IMR-90 (cell line): ENCODE measurements at regions not wholly inside any gene's neighbourhood (a gene's known extent, or its start where the extent isn't known, plus 50 kb on each side); places are given as distances from the start of the nearest gene placed in this dataset.

Experiments
- ATAC-seq: fragments of 200-7000 bp; cut with Tn5 transposase; 2 replicates; pipeline ENCODE4 v1.9.1; 2020; ENCODE audit warnings: low read depth, mild to moderate bottlenecking, moderate library complexity
- BruUV-seq: library from RNA; stranded (reverse); fragments of 400-500 nt; replicated peaks from 2 replicates; lab custom pipeline; 2021; lab: Mats Ljungman, UMichigan
- CTCF ChIA-PET: fragments of 300-600 bp; formaldehyde crosslinking; extraction: SDS; loops from one replicate; lab custom pipeline; 2021; ENCODE audit warnings: antibody characterized with exemption; lab: Yijun Ruan, JAX
- POLR2A ChIA-PET: fragments of 300-600 bp; sonication (Branson Sonifier 250); formaldehyde crosslinking; loops from one replicate; lab custom pipeline; 2022; ENCODE audit warnings: antibody characterized with exemption; ENCODE audit not compliant: unreplicated experiment; lab: Charles Lee
- DNase-seq: peaks from one replicate; pipeline ENCODE4 v3.0.0; 2013
- H2AFZ ChIP-seq: replicated peaks from 2 replicates; pipeline ENCODE3; 2013; ENCODE audit warnings: low read length, mild to moderate bottlenecking; ENCODE audit not compliant: poor library complexity
- H2AK5ac ChIP-seq: 2 replicates; pipeline ENCODE4 v1.6.1; 2013; ENCODE audit warnings: low read depth, low read length, inconsistent platforms
- H2AK9ac ChIP-seq: replicated peaks from 2 replicates; pipeline ENCODE3; 2013; ENCODE audit warnings: mild to moderate bottlenecking, low read depth, low read length, moderate library complexity; ENCODE audit not compliant: poor library complexity
- H2BK120ac ChIP-seq: 2 replicates; pipeline ENCODE4 v1.6.1; 2013; ENCODE audit warnings: low read depth, low read length, inconsistent platforms
- H2BK15ac ChIP-seq: 3 replicates; pipeline ENCODE4 v1.6.1; 2013; ENCODE audit warnings: low read depth, low read length, inconsistent platforms
- H2BK20ac ChIP-seq: 2 replicates; pipeline ENCODE4 v1.6.1; 2013; ENCODE audit warnings: low read depth, mild to moderate bottlenecking, inconsistent platforms, low read length, moderate library complexity
- H2BK5ac ChIP-seq: 2 replicates; pipeline ENCODE4 v1.6.1; 2013; ENCODE audit warnings: mild to moderate bottlenecking, low read depth, low read length, inconsistent platforms; ENCODE audit not compliant: poor library complexity, severe bottlenecking
- H3K14ac ChIP-seq: replicated peaks from 2 replicates; pipeline ENCODE4 v1.6.1; 2013; ENCODE audit warnings: low read depth, low read length, inconsistent platforms
- H3K18ac ChIP-seq: 2 replicates; pipeline ENCODE4 v1.6.1; 2013; ENCODE audit warnings: low read depth, low read length, control low read depth
- H3K23ac ChIP-seq: 2 replicates; pipeline ENCODE4 v1.6.1; 2013; ENCODE audit warnings: low read depth, low read length, inconsistent platforms
- H3K27ac ChIP-seq: 2 replicates; pipeline ENCODE4 v1.5.1; 2013; ENCODE audit warnings: mild to moderate bottlenecking, control low read depth, low read length; ENCODE audit not compliant: insufficient read depth
- H3K27me3 ChIP-seq: 2 replicates; pipeline ENCODE4 v1.6.1; 2013; ENCODE audit warnings: low read length; ENCODE audit not compliant: control insufficient read depth, insufficient read depth
- H3K36me3 ChIP-seq: 2 replicates; pipeline ENCODE4 v1.6.1; 2013; ENCODE audit warnings: low read length, mixed read lengths; ENCODE audit not compliant: control insufficient read depth, insufficient read depth
- H3K4ac ChIP-seq: 2 replicates; pipeline ENCODE4 v1.6.1; 2013; ENCODE audit warnings: low read depth, low read length, inconsistent platforms
- H3K4me1 ChIP-seq: 2 replicates; pipeline ENCODE4 v1.6.1; 2013; ENCODE audit warnings: low read length, mixed read lengths; ENCODE audit not compliant: control insufficient read depth, insufficient read depth
- H3K4me2 ChIP-seq: 2 replicates; pipeline ENCODE4 v1.6.1; 2013; ENCODE audit warnings: low read depth, mild to moderate bottlenecking, control low read depth, low read length, moderate library complexity
- H3K4me3 ChIP-seq: 2 replicates; pipeline ENCODE4 v1.5.1; 2013; ENCODE audit warnings: low read depth, mild to moderate bottlenecking, control low read depth, low read length, moderate library complexity; ENCODE audit not compliant: insufficient read depth
- H3K56ac ChIP-seq: 2 replicates; pipeline ENCODE4 v1.6.1; 2013; ENCODE audit warnings: low read length, inconsistent platforms; ENCODE audit not compliant: insufficient read depth; ENCODE audit errors: extremely low read depth
- H3K79me1 ChIP-seq, 2 experiments: 2 replicates each; pipeline ENCODE4 v1.6.1; 2013; ENCODE audit warnings: low read length in 2 of 2, inconsistent platforms in 1 of 2, low read depth in 1 of 2
- H3K9ac ChIP-seq: 2 replicates; pipeline ENCODE4 v1.6.1; 2013; ENCODE audit warnings: low read depth, low read length, control low read depth
- H3K9me1 ChIP-seq: 2 replicates; pipeline ENCODE4 v1.6.1; 2013; ENCODE audit warnings: low read length, inconsistent platforms; ENCODE audit not compliant: insufficient read depth
- H3K9me3 ChIP-seq: 2 replicates; pipeline ENCODE4 v1.6.1; 2013; ENCODE audit warnings: low read length; ENCODE audit not compliant: control insufficient read depth, insufficient read depth
- H4K20me1 ChIP-seq: 2 replicates; pipeline ENCODE4 v1.6.1; 2013; ENCODE audit warnings: low read length, inconsistent platforms; ENCODE audit not compliant: insufficient read depth
- H4K5ac ChIP-seq: 2 replicates; pipeline ENCODE4 v1.6.1; 2013; ENCODE audit warnings: mild to moderate bottlenecking, low read depth, low read length, control low read depth
- H4K8ac ChIP-seq, 2 experiments: 2 replicates each; pipeline ENCODE4 v1.6.1; 2013; ENCODE audit warnings: low read depth in 2 of 2, low read length in 2 of 2, control low read depth in 1 of 2, inconsistent platforms in 1 of 2
- H4K91ac ChIP-seq: 2 replicates; pipeline ENCODE4 v1.6.1; 2013; ENCODE audit warnings: low read depth, low read length, inconsistent platforms; ENCODE audit not compliant: insufficient read depth
- BHLHE40 ChIP-seq: fragments of 150-350 bp; IDR thresholded peaks from 2 replicates; pipeline ENCODE4 v1.6.1; 2016; ENCODE audit warnings: mild to moderate bottlenecking, low read depth, low read length
- CEBPB ChIP-seq: IDR thresholded peaks from 2 replicates; pipeline ENCODE4 v1.6.1; 2012; ENCODE audit warnings: low read depth, low read length, improper control_type of control experiment
- CHD1 ChIP-seq: IDR thresholded peaks from 2 replicates; pipeline ENCODE4 v1.6.1; 2012; ENCODE audit warnings: low read depth, low read length, improper control_type of control experiment
- ELK1 ChIP-seq: fragments of 150-350 bp; IDR thresholded peaks from 2 replicates; pipeline ENCODE4 v1.6.1; 2016; ENCODE audit warnings: low read depth, mild to moderate bottlenecking, low read length, moderate library complexity, borderline replicate concordance
- FOS ChIP-seq: fragments of 150-350 bp; IDR thresholded peaks from 2 replicates; pipeline ENCODE4 v1.6.1; 2016; ENCODE audit warnings: low read depth, low read length
- MAFK ChIP-seq: IDR thresholded peaks from 2 replicates; pipeline ENCODE4 v1.6.1; 2012; ENCODE audit warnings: low read depth, low read length, improper control_type of control experiment
- MAZ ChIP-seq: IDR thresholded peaks from 2 replicates; pipeline ENCODE4 v1.6.1; 2012; ENCODE audit warnings: low read depth, mild to moderate bottlenecking, low read length, improper control_type of control experiment, moderate library complexity, borderline replicate concordance
- MXI1 ChIP-seq: IDR thresholded peaks from 2 replicates; pipeline ENCODE4 v1.6.1; 2012; ENCODE audit warnings: low read depth, mild to moderate bottlenecking, low read length, moderate library complexity, borderline replicate concordance
- NFE2L2 ChIP-seq: fragments of 150-350 bp; IDR thresholded peaks from 2 replicates; pipeline ENCODE4 v1.6.1; 2016; ENCODE audit warnings: low read depth, mild to moderate bottlenecking, low read length
- POLR2A ChIP-seq: IDR thresholded peaks from 2 replicates; pipeline ENCODE4 v1.6.1; 2012; ENCODE audit warnings: mild to moderate bottlenecking, low read depth, low read length
- RCOR1 ChIP-seq: IDR thresholded peaks from 2 replicates; pipeline ENCODE4 v1.6.1; 2012; ENCODE audit warnings: mild to moderate bottlenecking, low read length, improper control_type of control experiment; ENCODE audit not compliant: insufficient replicate concordance
- RFX5 ChIP-seq: IDR thresholded peaks from 2 replicates; pipeline ENCODE4 v1.8.0; 2012; ENCODE audit warnings: low read depth, mild to moderate bottlenecking, low read length, moderate library complexity
- SMC3 ChIP-seq: fragments of 150-350 bp; IDR thresholded peaks from 2 replicates; pipeline ENCODE4 v1.6.1; 2016; ENCODE audit warnings: low read depth, mild to moderate bottlenecking, antibody characterized with exemption, low read length, moderate library complexity
- USF2 ChIP-seq: fragments of 150-350 bp; IDR thresholded peaks from 2 replicates; pipeline ENCODE4 v1.6.1; 2017; ENCODE audit warnings: mild to moderate bottlenecking, antibody characterized with exemption, low read length, low read depth
- WGBS, 2 experiments: methylation state at CpG; one replicate each; pipeline versions ENCODE4 v1.1.5 to v1.1.7; 2013; ENCODE audit warnings: missing lambda C conversion rate in 2 of 2; ENCODE audit not compliant: insufficient read length in 1 of 2; ENCODE audit errors: extremely low coverage in 2 of 2; 5-methylcytosine and 5-hydroxymethylcytosine counted together
- dilution Hi-C: fragments of 300-500 bp; cut with HindIII; formaldehyde crosslinking; loops from one replicate; pipeline ENCODE4 v1.14.3; 2018; ENCODE audit warnings: low sequenced_read_pairs; ENCODE audit not compliant: unreplicated experiment
- in situ Hi-C: fragments of 300-500 bp; cut with MboI; formaldehyde crosslinking; loops from 3 replicates; pipeline ENCODE4 v1.14.3; 2019; ENCODE audit warnings: low sequenced_read_pairs, inconsistent platforms, mixed read lengths
- intact Hi-C: fragments of 100-400 bp; cut with micrococcal nuclease; formaldehyde crosslinking; loops from 2 replicates; pipeline ENCODE4 v1.10.0; 2022
- TF ChIP-seq, protein P1 (sequence below): conservative IDR thresholded peaks from 2 replicates; pipeline ENCODE4 v1.5.1; 2012; ENCODE audit warnings: mild to moderate bottlenecking, low read depth, low read length, improper control_type of control experiment

DNA sequence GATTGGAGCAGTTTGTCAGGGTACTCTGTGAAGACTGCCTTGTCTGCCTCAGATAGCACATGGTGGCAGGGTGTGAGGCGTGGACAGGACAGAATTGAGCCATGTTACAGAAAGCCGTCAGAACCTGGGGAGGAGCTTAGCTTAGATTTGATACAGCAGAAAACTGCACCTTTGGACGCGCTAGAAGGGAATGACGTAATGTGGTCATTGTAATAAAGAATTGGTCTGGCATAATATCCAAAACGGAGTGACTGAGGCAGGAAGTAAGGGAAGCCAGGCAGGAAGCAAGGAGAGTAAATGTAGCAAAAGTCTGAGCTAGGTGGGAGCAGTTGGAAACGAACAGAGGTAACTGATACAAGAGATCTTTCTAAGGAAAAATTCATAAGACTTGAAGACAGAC is 140.2 kb downstream of the CYB561 start:
- DNase-seq: no peak
- Histone ChIP-seq H2BK15ac (no peak overlapping the region), H2AK5ac (no peak overlapping the region), H3K9me3 (no peaks in the 10 kb centered on the region), H3K4me2 (no peak overlapping the region), H3K36me3 (peaks cover 10% of the 10 kb centered on the region; the same call in 1 of the 2 replicates), H2AK9ac (peak overlapping the region; percentile 66), H3K79me1 (peaks cover 29 to 41% of the 10 kb centered on the region in 2 experiments), H2BK20ac (no peak overlapping the region), H4K5ac (no peak overlapping the region), H3K56ac (no peak overlapping the region), H3K9me1 (peaks cover 7% of the 10 kb centered on the region; the same call in 1 of the 2 replicates), H3K9ac (no peak overlapping the region), H4K8ac (no peak overlapping the region), H3K4ac (no peak overlapping the region), H3K23ac (no peak overlapping the region), H4K91ac (no peak overlapping the region), H3K27me3 (no peaks in the 10 kb centered on the region), H2BK5ac (no peak overlapping the region), H3K14ac (no peak overlapping the region), H3K27ac (no peak overlapping the region), H3K4me3 (no peak overlapping the region), H4K20me1 (no peaks in the 10 kb centered on the region; the same call in 1 of the 2 replicates), H3K4me1 (no peaks in the 10 kb centered on the region), H2AFZ (no peak overlapping the region), H2BK120ac (no peak overlapping the region), H3K18ac (no peak overlapping the region)
- BruUV-seq: no TSS peak
- intact Hi-C loops (no loop called here), in situ Hi-C loops (no loop called here), dilution Hi-C loops (no loop called here)
- TF ChIP-seq POLR2A (no peak), MAZ (no peak), RCOR1 (no peak), BHLHE40 (no peak), NFE2L2 (no peak), CEBPB (no peak), ELK1 (no peak), USF2 (no peak), SMC3 (no peak), MAFK (no peak), CHD1 (no peak), RFX5 (no peak), MXI1 (no peak), FOS (no peak)
- TF ChIP-seq, protein P1, sequence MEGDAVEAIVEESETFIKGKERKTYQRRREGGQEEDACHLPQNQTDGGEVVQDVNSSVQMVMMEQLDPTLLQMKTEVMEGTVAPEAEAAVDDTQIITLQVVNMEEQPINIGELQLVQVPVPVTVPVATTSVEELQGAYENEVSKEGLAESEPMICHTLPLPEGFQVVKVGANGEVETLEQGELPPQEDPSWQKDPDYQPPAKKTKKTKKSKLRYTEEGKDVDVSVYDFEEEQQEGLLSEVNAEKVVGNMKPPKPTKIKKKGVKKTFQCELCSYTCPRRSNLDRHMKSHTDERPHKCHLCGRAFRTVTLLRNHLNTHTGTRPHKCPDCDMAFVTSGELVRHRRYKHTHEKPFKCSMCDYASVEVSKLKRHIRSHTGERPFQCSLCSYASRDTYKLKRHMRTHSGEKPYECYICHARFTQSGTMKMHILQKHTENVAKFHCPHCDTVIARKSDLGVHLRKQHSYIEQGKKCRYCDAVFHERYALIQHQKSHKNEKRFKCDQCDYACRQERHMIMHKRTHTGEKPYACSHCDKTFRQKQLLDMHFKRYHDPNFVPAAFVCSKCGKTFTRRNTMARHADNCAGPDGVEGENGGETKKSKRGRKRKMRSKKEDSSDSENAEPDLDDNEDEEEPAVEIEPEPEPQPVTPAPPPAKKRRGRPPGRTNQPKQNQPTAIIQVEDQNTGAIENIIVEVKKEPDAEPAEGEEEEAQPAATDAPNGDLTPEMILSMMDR: no peak
- no peak for ATAC-seq
- CTCF ChIA-PET: no interaction called here
- POLR2A ChIA-PET: no interaction called here
- WGBS, 2 experiments: 91% methylated on average over 6 of the region's 7 CpGs; no CpG with 5 or more reads in 1 of the 2 experiments
